ENCODE measurements at regions not wholly inside any gene's neighbourhood (a gene's known extent, or its start where the extent isn't known, plus 50 kb on each side); places are given as distances from the start of the nearest gene placed in this dataset.
A peak's percentile ranks its signal among the peaks of the same experiment; 100 is the strongest.

DNA sequence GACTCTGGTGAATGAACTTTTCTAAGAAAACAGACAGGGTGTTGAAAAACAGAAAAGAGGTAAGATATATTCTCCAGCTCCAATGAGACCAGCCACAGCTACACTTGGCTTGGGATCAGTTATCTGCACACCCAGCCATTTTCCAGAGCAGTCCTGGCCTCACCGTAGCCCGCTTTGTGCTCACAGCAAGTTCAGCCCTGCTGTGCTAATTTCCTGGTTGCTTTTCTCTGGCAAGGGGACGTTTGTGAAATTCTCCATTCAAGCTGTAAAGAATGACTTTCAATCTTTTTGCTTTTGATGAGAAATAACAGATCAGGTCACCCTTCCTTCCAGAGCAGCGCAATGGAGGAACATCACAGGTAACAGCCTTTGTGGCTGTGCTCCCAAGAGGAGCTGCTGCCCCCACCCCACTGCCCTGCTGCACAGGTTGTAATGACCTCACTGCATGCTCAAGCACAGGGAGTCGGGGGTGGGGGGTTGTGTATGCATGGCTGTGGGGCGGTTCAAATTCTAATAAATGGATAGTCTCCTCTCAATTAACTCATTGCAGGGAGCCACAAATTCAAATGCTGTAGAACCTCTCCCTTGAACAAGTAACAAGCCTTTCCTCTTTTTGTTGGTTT lies 516.6 kb upstream of the NBEA start:
- no peak for DNase-seq (ENCODE audit: low read depth in 4 of 4, low spot score in 2 of 4)

DNA sequence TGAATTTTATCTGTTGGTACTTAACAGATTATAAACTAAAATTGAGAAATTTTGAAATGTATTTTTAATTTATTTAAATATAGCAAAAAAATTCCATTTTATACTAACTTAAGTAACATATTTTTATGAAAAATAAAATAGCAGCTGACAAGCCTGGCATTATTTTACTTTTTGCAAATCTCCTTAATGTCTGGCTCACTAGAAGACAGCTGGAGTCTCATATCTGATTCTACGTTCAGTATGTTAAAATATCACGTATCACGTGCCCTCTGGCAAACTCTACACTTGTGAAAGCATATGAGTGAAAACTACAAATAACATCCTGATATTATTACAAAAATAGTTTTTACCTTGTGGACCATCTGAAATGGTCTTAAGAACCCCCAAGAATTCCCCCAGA lies 513.2 kb upstream of the NBEA start:
- DNase-seq (ENCODE audit: low read depth in 4 of 4, low spot score in 2 of 4) = no peak

DNA sequence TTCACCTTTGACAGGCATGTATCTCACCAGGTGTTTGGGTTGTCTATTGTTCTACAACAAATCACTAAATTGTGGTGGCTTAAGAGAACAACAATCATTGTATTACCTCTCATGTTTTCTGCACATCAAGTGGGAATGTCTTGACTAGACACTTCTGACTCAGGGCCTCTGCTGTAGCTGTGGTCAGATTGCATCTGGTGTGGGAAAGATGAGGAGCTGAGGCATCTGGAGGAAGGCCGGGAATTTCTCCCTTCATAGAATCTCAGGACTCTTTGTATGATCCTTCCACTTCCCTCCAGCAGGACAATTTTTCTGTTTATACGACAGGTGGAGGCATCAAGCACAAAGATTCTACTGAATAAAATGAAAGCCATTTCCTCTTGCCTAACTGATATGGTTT lies 511.8 kb upstream of the NBEA start:
- DNase-seq (ENCODE audit: low read depth in 4 of 4, low spot score in 2 of 4) = no peak

DNA sequence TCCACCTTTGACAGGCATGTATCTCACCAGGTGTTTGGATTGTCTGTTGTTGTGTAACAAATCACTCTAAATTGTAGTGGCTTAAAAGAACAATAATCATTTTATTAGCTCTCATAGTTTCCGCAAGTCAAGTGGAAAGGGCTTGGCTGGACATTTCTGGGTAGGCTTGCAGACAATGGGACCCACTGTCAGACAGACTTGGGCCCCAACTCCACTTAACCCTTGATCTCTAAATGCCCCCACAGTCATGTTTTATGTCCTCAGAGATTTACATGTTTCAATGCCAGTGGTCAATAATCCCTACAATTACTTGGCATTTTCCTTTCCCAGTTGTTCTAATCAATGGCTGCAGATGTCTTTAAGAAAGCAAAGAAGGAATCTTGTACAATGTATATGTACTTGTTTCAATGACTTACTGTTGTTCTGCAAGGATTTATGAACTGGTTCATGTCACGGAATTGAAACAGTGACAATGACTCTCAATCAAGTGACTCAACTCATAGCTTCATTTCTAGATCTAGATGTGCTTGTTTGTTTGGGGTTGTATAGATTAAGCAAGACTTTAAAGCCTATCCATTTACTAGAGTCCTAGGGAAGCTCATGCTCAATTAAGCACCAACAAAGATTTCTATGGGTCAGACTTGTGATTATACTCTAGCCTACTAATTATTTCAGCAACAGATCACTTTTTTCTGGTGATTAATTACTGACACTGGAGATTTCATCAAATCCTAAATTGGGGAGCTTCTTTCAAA lies 510.1 kb upstream of the NBEA start:
- no peak for DNase-seq (ENCODE audit: low read depth in 4 of 4, low spot score in 2 of 4)

DNA sequence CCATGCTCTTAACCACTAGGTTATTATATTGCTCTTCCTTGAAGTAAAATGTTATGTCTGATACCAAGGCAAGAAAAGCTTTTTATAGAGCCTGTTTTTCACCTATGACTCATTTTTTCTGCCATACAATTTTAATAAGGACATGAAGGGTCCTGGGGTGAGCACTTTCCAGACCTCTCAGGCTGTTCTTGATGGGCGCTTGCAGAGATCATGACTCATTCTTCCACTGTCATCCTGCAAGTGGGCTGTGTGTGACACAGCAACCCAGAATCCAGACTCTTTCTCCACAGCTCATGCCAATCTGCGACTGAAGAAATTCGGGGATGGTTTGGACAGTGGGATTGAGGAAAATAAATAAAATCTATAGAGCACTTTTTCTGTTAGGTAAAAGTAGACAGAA lies 506.7 kb upstream of the NBEA start:
- no peak for DNase-seq (ENCODE audit: low read depth in 4 of 4, low spot score in 2 of 4)

DNA sequence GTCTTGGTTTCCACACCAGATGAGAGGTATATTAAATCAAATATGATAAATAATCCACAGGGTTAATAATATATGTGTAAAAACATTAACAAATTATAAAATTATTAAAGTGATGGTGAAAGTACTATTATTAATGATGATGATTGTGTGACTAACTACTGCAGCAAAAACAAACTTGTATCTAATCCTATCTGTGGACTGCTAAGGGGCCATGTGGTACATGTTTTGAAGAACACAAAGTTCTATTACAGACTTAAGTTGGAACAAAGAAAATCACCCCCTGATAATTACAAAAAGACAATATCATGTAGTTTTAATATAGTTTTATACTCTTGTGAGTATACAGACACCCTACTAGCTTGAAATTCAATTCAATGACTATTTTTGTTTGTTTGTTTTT lies 504.2 kb upstream of the NBEA start:
- no peak for DNase-seq (ENCODE audit: low read depth in 4 of 4, low spot score in 2 of 4)

DNA sequence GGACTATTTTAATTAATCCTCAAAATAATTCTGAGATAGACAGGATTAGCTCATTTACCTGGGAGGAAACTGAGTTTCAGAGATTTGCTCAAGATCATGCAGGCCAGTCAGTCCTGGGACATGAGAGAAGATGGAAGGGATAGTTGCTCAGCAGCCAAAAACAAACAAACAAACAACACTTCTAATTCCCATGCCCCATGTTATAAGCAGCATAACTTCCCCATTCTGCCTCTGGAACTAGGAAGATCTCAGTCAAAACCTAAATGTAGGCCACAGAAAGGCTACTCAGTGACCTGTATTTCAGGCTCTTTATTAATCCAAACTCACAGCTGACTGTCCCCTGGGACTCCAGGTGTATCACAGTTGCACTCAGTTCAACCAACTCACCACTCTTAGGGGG lies 489.2 kb upstream of the NBEA start:
- DNase-seq (ENCODE audit: low read depth in 4 of 4, low spot score in 2 of 4) = no peak

DNA sequence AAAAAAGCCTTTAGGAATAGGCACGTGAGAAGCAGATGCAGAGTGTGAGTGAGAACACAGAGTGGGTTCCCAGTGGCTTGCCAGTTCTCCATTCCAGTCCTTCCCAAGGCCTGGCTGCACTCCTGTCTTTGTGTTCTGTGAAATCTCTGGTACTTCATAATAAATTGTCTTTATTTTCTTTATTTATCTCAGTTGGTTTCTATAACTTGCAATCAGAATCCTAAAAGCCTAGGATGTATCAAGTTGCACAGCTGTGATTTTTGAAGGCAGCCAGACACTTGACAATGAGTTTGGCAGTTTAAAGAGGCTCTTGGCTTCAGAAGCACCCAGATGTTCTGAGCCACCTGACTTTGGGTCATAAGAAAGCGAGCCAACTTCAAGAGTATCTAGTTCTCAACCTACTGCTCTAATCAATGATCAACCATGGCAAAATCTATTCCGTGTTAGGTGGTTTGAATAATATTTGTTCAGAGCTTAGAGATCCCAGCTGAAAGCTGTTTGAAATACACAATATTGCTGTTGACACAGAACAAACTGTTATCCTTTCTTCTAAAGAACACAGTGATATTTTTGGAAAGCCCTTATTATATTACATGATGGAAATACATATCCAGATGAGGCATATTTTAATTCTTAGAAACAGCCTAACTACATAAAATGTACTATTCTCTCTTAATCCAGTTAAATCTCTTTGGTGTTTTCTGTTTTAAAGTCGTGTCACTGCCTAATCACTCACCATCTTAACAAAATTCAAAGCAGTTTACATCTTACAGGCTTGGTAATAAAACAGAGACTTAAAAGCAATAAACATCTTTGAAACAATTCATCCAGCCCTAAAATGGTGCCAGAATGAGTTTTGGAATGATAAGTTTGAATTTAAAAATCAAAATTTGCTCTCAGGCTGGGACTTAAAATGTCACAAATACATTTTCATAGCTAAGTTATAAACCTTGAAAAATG lies 483.0 kb upstream of the NBEA start:
- DNase-seq (ENCODE audit: low read depth in 4 of 4, low spot score in 2 of 4) = peak in 1 of 4 donors; percentile 16

DNA sequence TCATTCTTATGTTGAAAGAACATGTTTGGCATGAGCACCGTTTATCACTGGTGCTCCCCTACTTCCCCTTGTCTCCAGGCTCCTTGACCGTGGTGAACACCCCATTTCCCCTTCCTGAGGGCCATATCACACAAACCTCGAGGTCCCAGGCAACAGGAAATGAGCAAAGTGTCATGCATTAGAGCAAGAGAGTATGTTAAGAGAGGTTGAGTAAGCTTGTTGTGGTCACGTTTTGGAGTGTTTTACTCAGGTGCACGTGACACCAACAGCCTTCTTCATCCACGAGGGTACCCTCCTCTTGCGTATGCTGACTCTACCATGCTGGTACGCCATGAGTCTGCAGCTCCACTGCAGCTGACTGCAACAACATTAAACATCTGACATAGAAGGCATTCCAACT lies 482.2 kb upstream of the NBEA start:
- no peak for DNase-seq (ENCODE audit: low read depth in 4 of 4, low spot score in 2 of 4)

DNA sequence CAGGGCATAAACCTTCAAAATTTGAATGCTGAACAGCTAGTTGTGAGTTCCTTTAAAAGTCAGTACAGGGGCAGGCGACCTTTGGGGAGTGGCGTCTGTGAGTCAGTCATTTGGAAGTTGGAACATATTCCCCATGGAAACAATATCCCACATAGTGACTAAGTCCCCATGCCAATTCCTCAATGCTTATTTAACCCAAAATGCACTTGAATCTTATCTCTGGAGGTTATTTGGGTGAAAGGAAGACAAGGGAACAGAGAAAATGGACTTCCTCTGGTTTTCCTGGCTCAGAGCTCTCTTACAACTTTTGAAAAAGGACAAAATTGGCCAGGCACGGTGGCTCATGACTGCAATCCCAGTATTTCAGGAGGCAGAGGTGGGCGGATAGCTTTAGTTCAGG lies 479.2 kb upstream of the NBEA start:
- DNase-seq (ENCODE audit: low read depth in 4 of 4, low spot score in 2 of 4) = no peak

DNA sequence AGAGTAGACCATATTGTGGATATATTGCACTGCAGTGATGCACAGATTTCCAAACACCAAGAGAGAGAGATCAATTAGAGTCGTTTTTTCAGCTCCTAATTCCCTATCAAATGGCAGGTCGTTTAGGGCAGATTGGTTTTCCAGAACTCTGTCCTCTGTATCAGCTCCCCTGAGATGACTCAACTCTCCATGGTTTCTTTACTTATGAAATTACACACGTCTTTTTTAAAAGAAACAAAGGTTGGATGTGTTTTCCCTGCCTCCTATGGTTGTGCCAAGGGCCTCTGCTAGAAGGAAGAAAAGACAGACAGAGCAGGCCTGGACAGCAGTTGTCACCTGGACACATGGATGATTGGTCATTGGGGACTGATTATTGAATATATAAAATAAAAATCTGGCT lies 478.1 kb upstream of the NBEA start:
- DNase-seq (ENCODE audit: low read depth in 4 of 4, low spot score in 2 of 4) = no peak

DNA sequence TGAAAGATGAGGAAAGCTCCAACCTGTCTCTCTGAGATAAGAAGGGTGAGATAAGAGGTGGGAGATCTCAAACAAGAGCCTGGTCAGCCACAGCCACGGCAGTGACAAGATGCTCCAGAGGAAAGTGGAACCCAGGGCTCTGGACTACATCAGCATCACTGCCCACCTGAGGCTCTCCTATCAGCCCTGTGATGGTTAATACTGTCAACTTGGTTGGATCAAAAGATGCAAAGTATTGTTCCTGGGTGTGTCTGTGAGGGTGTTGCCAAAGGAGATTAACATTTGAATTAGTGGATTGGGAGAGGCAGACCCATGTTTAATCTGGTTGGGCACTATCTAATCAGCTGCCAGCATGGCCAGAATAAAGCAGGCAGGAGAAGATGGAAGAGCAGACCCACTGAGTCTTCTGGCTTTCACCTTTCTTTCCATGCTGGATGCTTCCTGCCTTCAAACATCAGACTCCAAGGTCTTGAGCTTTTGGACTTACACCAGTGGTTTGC lies 476.6 kb upstream of the NBEA start:
- DNase-seq (ENCODE audit: low read depth in 4 of 4, low spot score in 2 of 4) = no peak

DNA sequence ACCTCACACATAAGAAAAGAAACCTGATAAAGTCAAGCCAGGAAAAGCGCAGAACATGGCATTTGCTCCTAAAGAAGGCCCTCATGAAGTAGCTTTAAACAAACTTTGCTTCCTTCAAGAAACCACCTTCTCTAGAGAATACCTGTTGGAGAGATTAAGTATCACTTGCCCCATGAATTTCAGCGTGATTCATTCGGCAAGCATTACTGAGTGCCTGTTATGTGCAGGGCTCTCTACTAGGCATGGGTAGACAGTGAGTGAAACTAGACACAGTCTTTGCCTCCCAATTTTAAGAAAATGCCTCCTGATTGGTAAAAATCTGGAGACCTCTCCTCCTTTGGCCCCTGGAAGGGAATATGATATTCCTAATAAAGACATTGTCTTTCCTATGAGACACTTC lies 475.8 kb upstream of the NBEA start:
- no peak for DNase-seq (ENCODE audit: low read depth in 4 of 4, low spot score in 2 of 4)

DNA sequence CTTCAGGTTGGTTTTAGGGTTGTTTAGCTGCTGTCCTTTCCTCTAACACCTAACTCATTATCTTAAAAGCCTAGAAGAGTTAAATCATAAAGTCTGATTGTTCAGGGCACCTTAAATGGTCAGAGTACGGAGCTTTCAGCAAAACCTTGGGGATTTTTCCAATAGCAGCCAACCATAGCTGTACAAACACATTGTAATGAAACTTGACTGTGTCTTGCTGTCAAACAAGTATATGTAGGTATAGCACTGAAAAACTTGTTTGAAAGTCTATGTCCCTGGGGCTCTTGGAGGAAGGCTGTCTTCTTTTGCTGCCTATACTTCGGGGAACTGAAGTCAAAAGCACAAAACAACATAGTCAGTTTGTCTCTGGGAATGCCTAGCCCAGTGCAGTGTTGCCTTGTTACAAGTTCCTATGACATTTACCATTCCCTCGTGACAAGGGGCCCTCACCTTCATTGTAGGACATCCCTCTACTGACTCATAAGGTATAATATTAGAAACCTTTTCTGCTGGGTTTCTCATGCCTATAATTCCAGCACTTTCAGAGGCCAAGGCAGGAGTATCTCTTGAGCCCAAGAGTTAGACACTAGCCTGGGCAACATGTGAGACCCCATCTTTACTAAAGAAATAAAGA lies 474.5 kb upstream of the NBEA start:
- no peak for DNase-seq (ENCODE audit: low read depth in 4 of 4, low spot score in 2 of 4)

DNA sequence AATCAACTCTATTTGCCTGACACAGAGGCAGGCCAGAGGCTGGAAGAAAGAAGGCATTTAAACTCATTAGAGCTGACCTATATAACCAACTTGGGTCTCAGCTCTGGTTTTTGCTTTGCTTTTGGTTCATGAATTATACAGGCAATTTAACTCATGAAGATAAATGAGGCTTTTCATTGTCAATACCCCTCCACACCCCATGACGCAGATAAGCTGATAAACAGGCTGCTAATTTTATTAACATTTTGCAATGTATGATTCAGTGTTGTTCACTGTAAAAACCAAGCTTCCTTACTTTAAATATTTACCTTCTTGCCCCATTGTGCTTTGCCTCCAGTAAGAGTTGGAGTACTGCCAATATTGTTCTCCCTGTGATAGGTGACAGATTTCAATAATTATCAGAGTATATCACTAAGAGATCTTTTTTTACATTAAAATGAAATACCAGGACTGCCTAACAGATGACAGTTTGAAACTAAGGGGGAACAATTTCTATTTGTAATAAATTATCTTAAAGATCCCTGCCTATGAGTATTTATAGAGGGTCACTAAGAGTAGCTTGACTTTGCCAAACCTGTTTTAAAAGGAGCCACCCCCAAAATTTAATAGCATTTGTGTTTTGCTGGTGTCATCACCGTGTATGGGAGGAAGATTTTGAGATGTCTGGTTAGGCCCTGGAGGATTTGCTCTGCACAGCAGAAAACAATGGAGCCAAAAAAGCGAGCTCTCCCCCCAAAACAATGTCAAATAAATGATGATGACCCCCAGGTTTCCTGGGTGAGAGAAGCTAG lies 472.7 kb upstream of the NBEA start:
- no peak for DNase-seq (ENCODE audit: low read depth in 4 of 4, low spot score in 2 of 4)

DNA sequence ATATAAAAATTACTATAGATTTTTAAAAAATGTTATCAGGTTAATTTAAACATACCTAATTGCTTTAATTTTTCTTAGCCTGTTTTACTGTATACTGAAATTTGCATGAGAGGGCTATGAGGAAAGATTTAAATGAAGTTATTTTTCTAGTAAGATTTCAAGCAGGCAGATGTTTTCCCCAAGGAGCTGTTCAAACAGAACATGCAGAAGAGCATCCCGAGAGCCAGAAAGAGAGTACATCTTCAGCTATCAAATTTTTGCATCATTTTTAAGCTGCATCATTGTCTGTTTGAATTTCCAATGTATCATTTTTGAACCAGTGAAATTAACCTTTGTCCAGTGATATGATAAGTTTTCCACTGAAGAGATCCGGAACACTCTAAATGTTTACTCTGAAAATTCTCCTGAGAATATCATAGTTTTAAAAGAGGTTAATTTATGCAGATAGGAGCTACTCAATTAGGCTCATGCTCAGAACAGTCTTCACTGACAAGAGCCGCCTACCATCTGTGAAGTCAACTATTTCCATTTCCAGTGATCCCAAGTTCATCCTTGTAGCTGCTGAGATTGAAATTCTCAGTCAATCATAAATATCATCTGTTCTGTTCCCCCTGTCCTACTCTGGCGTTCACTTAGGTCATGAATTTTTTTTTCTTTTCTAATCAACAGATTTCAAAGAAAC lies 467.7 kb upstream of the NBEA start:
- no peak for DNase-seq (ENCODE audit: low read depth in 4 of 4, low spot score in 2 of 4)

DNA sequence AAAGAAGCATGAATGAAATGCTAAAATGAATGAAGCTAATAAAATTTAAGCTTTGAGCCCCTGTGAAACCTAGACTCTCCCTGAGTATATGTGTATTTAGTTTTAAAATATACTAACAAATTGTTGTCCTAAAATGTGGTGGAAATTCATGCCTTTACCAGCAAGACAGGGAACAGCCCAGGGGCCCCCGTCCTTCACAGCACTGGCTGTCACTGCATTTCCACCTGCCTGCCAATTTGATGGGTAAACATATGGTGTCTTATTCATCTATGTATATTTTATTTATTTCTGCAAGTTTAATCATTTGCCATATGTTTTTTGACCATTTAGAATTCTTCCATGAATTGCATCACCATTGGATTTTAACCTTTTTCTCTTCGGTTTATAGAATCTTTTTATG lies 463.7 kb upstream of the NBEA start:
- DNase-seq (ENCODE audit: low read depth in 4 of 4, low spot score in 2 of 4) = no peak

DNA sequence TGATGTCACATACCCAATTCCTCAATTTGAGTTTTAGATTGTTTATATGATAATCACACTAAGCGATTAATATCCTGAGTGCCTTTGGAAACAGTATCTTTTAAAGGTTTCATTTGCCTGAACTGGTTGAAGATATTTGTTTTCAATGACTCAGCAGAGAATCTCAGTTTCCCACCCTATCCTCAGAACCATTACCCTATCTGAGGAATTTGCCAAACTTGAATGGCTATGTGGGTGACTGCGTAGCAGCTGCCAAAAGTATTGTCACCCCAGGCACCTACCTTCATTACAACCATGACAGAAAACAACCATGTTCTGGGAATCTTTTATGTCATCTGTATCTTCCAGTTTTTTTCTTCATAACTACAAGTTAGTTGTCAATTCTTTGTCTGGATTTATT lies 440.1 kb upstream of the NBEA start:
- DNase-seq (ENCODE audit: low read depth in 4 of 4, low spot score in 2 of 4) = no peak

DNA sequence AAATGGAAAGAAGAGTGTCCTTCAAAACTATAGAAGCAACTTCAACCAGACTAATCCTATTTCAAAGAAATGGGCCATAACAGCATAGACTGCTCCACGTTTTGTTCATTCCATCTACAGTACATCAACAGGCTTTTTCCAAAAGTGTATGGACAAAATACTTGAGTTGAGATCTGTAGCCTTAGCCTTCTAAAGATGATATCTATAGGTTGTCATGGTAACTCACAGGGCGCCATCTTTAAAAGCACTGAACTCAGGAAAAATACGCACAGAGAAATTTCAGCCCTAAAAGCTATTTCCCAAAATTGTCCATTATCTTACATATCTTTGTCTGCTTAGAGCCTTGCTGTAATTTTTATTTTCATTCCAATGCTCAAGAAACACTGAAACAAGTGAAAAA lies 439.4 kb upstream of the NBEA start:
- no peak for DNase-seq (ENCODE audit: low read depth in 4 of 4, low spot score in 2 of 4)

DNA sequence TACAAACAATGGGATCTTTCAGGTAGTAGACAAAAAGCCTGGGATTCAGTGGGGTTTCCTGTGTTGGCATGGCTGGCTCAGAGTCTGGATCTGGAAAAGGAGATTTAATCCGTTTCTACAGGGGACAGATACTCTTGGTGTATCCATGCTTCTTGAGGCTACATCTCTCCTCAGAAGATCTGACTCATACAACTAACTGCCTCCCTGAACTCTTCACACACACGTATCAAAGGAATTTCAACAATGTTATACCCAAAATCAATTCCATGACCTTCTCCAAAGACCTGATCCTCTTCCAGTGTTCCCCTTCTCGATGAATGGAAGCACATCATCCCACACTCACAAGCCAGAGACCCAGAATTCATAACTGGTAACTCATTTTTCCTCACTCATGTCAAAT lies 435.3 kb upstream of the NBEA start:
- DNase-seq (ENCODE audit: low read depth in 4 of 4, low spot score in 2 of 4) = no peak

Data from left renal cortex interstitium (tissue), 4 donors.